GM20000 (cell line): ENCODE measurements at regions not wholly inside any gene's neighbourhood (a gene's known extent, or its start where the extent isn't known, plus 50 kb on each side); places are given as distances from the start of the nearest gene placed in this dataset.

Experiments used
- DNase-seq: peaks from one replicate; pipeline ENCODE4 v3.0.0; 2012; ENCODE audit warnings: low spot score
- CTCF ChIP-seq: IDR thresholded peaks from 2 replicates; pipeline ENCODE4 v1.5.1; 2012; ENCODE audit warnings: mild to moderate bottlenecking, control low read depth; ENCODE audit errors: extremely low read depth, missing control alignments

GRCh38 chr2:129721846-129722245 is 257.6 kb upstream of the RAB6C start:
- no peak for TF ChIP-seq CTCF
- DNase-seq: no peak

GRCh38 chr2:129722306-129723019 is 257.0 kb upstream of the RAB6C start:
- TF ChIP-seq CTCF: no peak
- no peak for DNase-seq

- DNase-seq: no peak
- TF ChIP-seq CTCF: no peak
Observed at GRCh38 chr2:129723277-129724020, 256.0 kb upstream of the RAB6C start.

- no peak for TF ChIP-seq CTCF
- DNase-seq: no peak
Observed at GRCh38 chr2:129724021-129724757, 255.3 kb upstream of the RAB6C start.

GRCh38 chr2:129726216-129726615 is 253.2 kb upstream of the RAB6C start:
- no peak for DNase-seq
- TF ChIP-seq CTCF: no peak

- no peak for TF ChIP-seq CTCF
- no peak for DNase-seq
Observed at GRCh38 chr2:129727286-129727685, 252.2 kb upstream of the RAB6C start.
